ENCODE measurements at regions not wholly inside any gene's neighbourhood (a gene's known extent, or its start where the extent isn't known, plus 50 kb on each side); places are given as distances from the start of the nearest gene placed in this dataset.

DNA sequence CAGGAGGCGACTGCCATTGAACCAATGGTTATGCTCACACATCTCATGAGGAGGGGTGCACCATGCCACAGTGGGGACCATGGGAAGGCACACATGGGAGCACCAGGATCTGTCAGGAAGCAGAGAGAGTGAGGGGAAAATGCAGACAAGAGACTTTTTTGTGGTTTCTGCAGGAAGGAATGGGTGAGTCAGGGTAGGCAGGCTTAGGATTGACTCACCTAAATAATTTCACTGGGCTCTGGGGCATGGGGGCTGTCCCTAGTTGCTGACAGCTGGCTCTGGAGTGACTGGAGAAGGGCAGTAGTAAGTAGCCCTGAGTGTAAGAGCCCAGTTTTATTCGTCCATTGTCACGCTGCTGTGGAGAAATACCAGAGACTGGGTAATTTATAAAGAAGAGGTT, 202.4 kb downstream of the AXIN2 start:
- H3K4me3 ChIP-seq (ENCODE audit: low read depth, low read length): no peak overlapping the region
- TF ChIP-seq POLR2A (IDR thresholded peaks at IDR 0.05; ENCODE audit: extremely low read depth, insufficient read length) (no peak), MYC (IDR thresholded peaks at IDR 0.05; ENCODE audit: low read depth, low read length) (no peak)
- TF ChIP-seq, protein P1, sequence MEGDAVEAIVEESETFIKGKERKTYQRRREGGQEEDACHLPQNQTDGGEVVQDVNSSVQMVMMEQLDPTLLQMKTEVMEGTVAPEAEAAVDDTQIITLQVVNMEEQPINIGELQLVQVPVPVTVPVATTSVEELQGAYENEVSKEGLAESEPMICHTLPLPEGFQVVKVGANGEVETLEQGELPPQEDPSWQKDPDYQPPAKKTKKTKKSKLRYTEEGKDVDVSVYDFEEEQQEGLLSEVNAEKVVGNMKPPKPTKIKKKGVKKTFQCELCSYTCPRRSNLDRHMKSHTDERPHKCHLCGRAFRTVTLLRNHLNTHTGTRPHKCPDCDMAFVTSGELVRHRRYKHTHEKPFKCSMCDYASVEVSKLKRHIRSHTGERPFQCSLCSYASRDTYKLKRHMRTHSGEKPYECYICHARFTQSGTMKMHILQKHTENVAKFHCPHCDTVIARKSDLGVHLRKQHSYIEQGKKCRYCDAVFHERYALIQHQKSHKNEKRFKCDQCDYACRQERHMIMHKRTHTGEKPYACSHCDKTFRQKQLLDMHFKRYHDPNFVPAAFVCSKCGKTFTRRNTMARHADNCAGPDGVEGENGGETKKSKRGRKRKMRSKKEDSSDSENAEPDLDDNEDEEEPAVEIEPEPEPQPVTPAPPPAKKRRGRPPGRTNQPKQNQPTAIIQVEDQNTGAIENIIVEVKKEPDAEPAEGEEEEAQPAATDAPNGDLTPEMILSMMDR (IDR thresholded peaks at IDR 0.05; ENCODE audit: low read depth, low read length): no peak
- TF ChIP-seq, protein P2, sequence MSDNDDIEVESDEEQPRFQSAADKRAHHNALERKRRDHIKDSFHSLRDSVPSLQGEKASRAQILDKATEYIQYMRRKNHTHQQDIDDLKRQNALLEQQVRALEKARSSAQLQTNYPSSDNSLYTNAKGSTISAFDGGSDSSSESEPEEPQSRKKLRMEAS (IDR thresholded peaks at IDR 0.05; ENCODE audit: low read depth, low read length): no peak
- no peak for DNase-seq (ENCODE audit: low read depth)

DNA sequence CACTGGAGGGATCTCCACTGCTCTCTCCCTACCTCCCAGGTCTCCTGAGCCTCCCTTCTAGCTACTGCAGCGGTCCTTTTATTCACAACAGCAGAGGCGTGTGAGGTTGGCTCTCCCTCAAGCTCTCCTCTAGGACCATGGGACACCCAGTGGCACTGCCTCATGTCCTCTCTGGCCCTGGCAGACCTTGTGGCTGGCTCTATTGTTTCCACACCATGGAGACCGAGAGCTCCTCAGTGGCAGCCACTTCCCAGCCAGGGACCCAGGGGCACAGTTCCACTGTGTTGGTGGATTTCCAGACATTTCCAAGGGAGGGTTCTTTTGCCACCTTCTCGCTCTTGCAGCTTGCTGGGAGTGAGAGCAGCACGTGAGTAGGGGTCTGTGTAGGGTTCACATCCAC, 204.9 kb downstream of the AXIN2 start:
- DNase-seq (ENCODE audit: low read depth): no peak
- H3K4me3 ChIP-seq (ENCODE audit: low read depth, low read length): no peak overlapping the region
- TF ChIP-seq, protein P2 (IDR thresholded peaks at IDR 0.05; ENCODE audit: low read depth, low read length): no peak
- TF ChIP-seq, protein P1 (IDR thresholded peaks at IDR 0.05; ENCODE audit: low read depth, low read length): no peak
- TF ChIP-seq POLR2A (IDR thresholded peaks at IDR 0.05; ENCODE audit: extremely low read depth, insufficient read length): no peak

DNA sequence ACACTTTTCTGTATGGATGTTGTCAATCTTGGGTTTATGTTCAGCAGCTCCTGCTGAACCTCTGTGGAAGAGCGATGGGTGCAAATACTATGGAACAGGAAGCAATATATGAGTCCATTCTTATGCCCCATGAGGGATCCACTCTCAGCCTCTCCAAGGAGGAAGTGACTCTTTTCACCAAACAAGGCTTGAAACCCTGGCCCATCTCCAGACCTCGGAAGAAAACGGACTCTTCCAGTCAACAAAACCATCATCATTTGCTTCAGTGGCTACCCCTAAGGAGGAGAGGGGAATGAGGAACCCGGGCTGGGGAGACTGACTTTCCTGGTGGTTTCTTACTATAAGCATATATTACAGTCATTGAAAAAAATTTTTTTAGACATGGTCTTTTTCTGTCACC, 206.2 kb downstream of the AXIN2 start:
- no peak for DNase-seq (ENCODE audit: low read depth)
- TF ChIP-seq, protein P1 (IDR thresholded peaks at IDR 0.05; ENCODE audit: low read depth, low read length): no peak
- TF ChIP-seq MYC (IDR thresholded peaks at IDR 0.05; ENCODE audit: low read depth, low read length) (no peak), POLR2A (IDR thresholded peaks at IDR 0.05; ENCODE audit: extremely low read depth, insufficient read length) (no peak)
- TF ChIP-seq, protein P2 (IDR thresholded peaks at IDR 0.05; ENCODE audit: low read depth, low read length): no peak
- H3K4me3 ChIP-seq (ENCODE audit: low read depth, low read length): no peak overlapping the region

DNA sequence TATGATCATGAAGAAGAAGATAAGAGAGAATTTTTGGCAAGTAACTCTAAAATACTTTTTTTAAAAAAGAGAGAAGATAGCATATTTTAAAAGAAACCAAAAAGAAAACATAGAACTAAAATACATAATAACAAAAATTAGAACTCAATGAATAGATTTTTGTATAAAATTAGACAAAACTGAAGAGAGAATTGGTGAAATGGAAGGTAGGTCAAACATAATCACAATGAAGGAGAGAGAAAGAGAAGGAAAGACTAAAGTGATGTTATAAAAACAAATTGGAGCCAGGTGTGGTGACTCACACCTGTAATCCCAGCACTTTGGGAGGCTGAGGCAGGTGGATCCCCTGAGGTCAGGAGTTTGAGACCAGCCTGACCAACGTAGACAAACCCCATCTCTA, 211.5 kb downstream of the AXIN2 start:
- no peak overlapping the region for H3K4me3 ChIP-seq (ENCODE audit: low read depth, low read length)
- DNase-seq (ENCODE audit: low read depth): no peak
- no peak for TF ChIP-seq POLR2A (IDR thresholded peaks at IDR 0.05; ENCODE audit: extremely low read depth, insufficient read length)

DNA sequence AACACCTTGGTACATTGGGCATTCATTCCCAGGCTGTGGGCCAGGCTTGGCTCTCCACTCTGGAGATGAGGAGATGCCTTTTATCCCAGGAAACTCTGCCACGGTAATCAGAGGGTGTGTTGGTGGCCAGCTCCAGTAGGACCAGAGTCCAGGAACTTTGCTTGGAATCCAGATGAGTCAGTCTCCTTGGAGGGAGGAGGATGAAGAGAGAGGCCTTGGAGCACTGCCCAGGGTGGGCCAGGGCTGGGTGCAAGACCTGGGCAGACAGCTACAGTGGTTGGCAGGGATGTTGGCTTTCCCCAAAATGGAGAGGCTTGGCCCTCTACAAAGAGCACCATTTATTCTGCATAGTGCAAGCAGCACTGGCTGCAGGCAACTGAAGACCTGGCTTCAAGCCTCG, 209.0 kb downstream of the RGS9 start:
- H3K4me3 ChIP-seq (ENCODE audit: low read depth, low read length): no peak overlapping the region
- TF ChIP-seq, protein P1 (IDR thresholded peaks at IDR 0.05; ENCODE audit: low read depth, low read length): no peak
- TF ChIP-seq POLR2A (IDR thresholded peaks at IDR 0.05; ENCODE audit: extremely low read depth, insufficient read length): no peak
- TF ChIP-seq, protein P2 (IDR thresholded peaks at IDR 0.05; ENCODE audit: low read depth, low read length): no peak
- no peak for TF ChIP-seq MYC (IDR thresholded peaks at IDR 0.05; ENCODE audit: low read depth, low read length)
- DNase-seq (ENCODE audit: low read depth): no peak

DNA sequence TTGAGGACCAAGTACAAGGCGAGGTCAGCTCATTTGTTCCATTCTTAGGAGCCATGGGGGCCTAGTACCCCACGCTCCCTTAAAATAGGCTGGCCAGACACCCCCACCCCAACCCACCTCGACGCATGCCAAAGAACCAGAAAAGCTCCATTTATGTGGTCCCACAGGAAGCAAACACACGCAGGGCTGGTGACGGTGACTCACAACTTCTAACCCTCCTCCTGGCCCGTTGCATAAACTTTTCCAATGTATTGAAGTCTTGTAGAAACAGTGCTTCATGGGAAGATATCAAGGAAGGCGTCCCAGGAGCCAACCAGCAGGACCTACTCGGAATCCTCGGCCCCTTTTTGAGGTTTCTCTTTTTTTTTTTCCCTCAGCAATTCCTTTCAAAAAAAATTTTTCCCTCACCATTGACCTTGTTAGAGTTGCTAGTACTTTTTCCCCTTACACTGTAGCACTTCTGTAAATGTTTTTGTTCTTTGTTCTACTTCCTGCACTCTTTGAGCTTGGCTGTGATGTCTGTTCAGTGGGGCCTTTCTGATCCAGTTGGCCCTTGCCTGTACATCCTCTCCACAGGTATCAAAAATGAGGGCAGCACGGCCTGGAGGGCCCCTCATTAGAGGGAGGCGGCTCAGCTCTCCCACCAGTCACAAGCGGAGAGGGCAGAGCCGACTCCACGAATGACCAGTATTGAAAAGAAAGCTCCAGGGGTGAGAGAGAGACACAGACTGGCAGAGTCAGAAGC, 208.3 kb downstream of the RGS9 start:
- peak; percentile 5 for DNase-seq (ENCODE audit: low read depth)
- TF ChIP-seq, protein P1 (IDR thresholded peaks at IDR 0.05; ENCODE audit: low read depth, low read length): no peak
- TF ChIP-seq, protein P2 (IDR thresholded peaks at IDR 0.05; ENCODE audit: low read depth, low read length): no peak
- TF ChIP-seq POLR2A (IDR thresholded peaks at IDR 0.05; ENCODE audit: extremely low read depth, insufficient read length) (no peak), MYC (IDR thresholded peaks at IDR 0.05; ENCODE audit: low read depth, low read length) (no peak)

More for the DNA sequence above, 208.3 kb downstream of the RGS9 start:
- H3K4me3 ChIP-seq (ENCODE audit: low read depth, low read length): no peak overlapping the region

Data from NB4 (cell line).